ENCODE measurements at regions not wholly inside any gene's neighbourhood (a gene's known extent, or its start where the extent isn't known, plus 50 kb on each side); places are given as distances from the start of the nearest gene placed in this dataset.

DNA sequence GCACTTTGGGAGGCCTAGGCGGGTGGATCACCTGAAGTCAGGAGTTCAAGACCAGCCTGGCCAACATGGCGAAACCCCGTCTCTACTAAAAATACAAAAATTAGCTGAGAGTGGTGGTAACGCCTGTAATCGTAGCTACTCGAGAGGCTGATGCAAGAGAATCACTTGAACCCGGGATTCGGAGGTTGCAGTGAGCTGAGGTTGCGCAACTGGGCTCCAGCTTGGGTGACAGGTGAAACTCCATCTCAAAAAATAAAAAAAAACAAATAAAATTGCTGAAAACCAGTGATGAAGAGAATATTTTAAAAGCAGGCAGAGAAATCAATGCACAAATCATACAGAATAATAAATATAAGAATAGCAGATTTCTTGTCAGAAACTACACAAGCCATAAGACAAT, 129.3 kb downstream of the SLIT2 start:
- DNase-seq (ENCODE audit: low spot score) (no peak), ATAC-seq (ENCODE audit: low read depth) (no peak)
- TF ChIP-seq CTCF (IDR thresholded peaks at IDR 0.05; ENCODE audit: poor library complexity, severe bottlenecking), result no peak
- no peaks in the 10 kb centered on the region for H3K9me3 ChIP-seq (ENCODE audit: severe bottlenecking)
- H3K27me3 ChIP-seq (ENCODE audit: insufficient read depth, poor library complexity, severe bottlenecking), result no peaks in the 10 kb centered on the region
- H3K36me3 ChIP-seq (ENCODE audit: low read depth), result no peaks in the 10 kb centered on the region
- no peak overlapping the region for H3K4me3 ChIP-seq (ENCODE audit: severe bottlenecking)
- no peaks in the 10 kb centered on the region for H3K4me1 ChIP-seq (ENCODE audit: insufficient read depth, poor library complexity, severe bottlenecking)
- no peak overlapping the region for H3K27ac ChIP-seq (ENCODE audit: poor library complexity, severe bottlenecking)

- no peak overlapping the region for H3K27ac ChIP-seq (ENCODE audit: poor library complexity, severe bottlenecking)
- H3K4me3 ChIP-seq (ENCODE audit: severe bottlenecking), result no peak overlapping the region
- H3K27me3 ChIP-seq (ENCODE audit: insufficient read depth, poor library complexity, severe bottlenecking), result no peaks in the 10 kb centered on the region
- no peak for TF ChIP-seq CTCF (IDR thresholded peaks at IDR 0.05; ENCODE audit: poor library complexity, severe bottlenecking)
- no peaks in the 10 kb centered on the region for H3K36me3 ChIP-seq (ENCODE audit: low read depth)
- ATAC-seq (ENCODE audit: low read depth), result no peak
- DNase-seq (ENCODE audit: low spot score), result no peak
- H3K4me1 ChIP-seq (ENCODE audit: insufficient read depth, poor library complexity, severe bottlenecking), result no peaks in the 10 kb centered on the region
- no peaks in the 10 kb centered on the region for H3K9me3 ChIP-seq (ENCODE audit: severe bottlenecking)
Observed at GRCh38 chr4:20383283-20383682, 131.6 kb downstream of the SLIT2 start.

- no peak overlapping the region for H3K4me3 ChIP-seq (ENCODE audit: severe bottlenecking)
- no peaks in the 10 kb centered on the region for H3K27me3 ChIP-seq (ENCODE audit: insufficient read depth, poor library complexity, severe bottlenecking)
- no peak for TF ChIP-seq CTCF (IDR thresholded peaks at IDR 0.05; ENCODE audit: poor library complexity, severe bottlenecking)
- ATAC-seq (ENCODE audit: low read depth) (no peak), DNase-seq (ENCODE audit: low spot score) (no peak)
- H3K9me3 ChIP-seq (ENCODE audit: severe bottlenecking), result no peaks in the 10 kb centered on the region
- no peak overlapping the region for H3K27ac ChIP-seq (ENCODE audit: poor library complexity, severe bottlenecking)
- no peaks in the 10 kb centered on the region for H3K36me3 ChIP-seq (ENCODE audit: low read depth)
- H3K4me1 ChIP-seq (ENCODE audit: insufficient read depth, poor library complexity, severe bottlenecking), result no peaks in the 10 kb centered on the region
Observed at GRCh38 chr4:20383969-20384368, 132.3 kb downstream of the SLIT2 start.

GRCh38 chr4:20384456-20384855, 132.8 kb downstream of the SLIT2 start:
- Histone ChIP-seq H3K27me3 (ENCODE audit: insufficient read depth, poor library complexity, severe bottlenecking) (no peaks in the 10 kb centered on the region), H3K36me3 (ENCODE audit: low read depth) (no peaks in the 10 kb centered on the region), H3K4me1 (ENCODE audit: insufficient read depth, poor library complexity, severe bottlenecking) (no peaks in the 10 kb centered on the region), H3K9me3 (ENCODE audit: severe bottlenecking) (no peaks in the 10 kb centered on the region), H3K27ac (ENCODE audit: poor library complexity, severe bottlenecking) (no peak overlapping the region), H3K4me3 (ENCODE audit: severe bottlenecking) (no peak overlapping the region)
- TF ChIP-seq CTCF (IDR thresholded peaks at IDR 0.05; ENCODE audit: poor library complexity, severe bottlenecking), result no peak
- no peak for DNase-seq (ENCODE audit: low spot score)
- ATAC-seq (ENCODE audit: low read depth), result no peak

- Histone ChIP-seq H3K27ac (ENCODE audit: poor library complexity, severe bottlenecking) (no peak overlapping the region), H3K4me3 (ENCODE audit: severe bottlenecking) (no peak overlapping the region), H3K4me1 (ENCODE audit: insufficient read depth, poor library complexity, severe bottlenecking) (no peaks in the 10 kb centered on the region), H3K27me3 (ENCODE audit: insufficient read depth, poor library complexity, severe bottlenecking) (no peaks in the 10 kb centered on the region), H3K36me3 (ENCODE audit: low read depth) (no peaks in the 10 kb centered on the region), H3K9me3 (ENCODE audit: severe bottlenecking) (no peaks in the 10 kb centered on the region)
- ATAC-seq (ENCODE audit: low read depth) (no peak), DNase-seq (ENCODE audit: low spot score) (no peak)
- no peak for TF ChIP-seq CTCF (IDR thresholded peaks at IDR 0.05; ENCODE audit: poor library complexity, severe bottlenecking)
Observed at GRCh38 chr4:20386001-20386740, 134.5 kb downstream of the SLIT2 start.

Data from RWPE2 (cell line).